ENCODE measurements at regions not wholly inside any gene's neighbourhood (a gene's known extent, or its start where the extent isn't known, plus 50 kb on each side); places are given as distances from the start of the nearest gene placed in this dataset.

DNA sequence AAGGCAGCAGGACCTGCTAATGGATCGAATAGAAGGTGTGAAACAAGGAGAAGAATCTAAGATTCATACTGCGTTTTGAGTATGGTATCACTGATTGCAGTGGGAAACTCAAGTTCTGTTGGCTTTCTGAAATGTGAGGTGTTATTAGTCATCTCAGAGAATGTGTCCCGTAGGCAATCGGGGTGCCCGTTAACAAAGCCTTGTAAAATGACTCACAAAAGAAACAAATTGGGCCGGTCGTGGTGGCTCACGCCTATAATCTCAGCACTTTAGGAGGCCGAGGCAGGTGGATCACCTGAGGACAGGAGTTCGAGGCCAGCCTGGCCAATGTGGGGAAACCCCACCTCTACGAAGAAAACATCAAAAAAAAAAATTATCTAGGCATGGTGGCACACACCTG, 118.2 kb upstream of the C7orf33 start:
- TF ChIP-seq CTCF (IDR thresholded peaks at IDR 0.05; ENCODE audit: extremely low read depth, insufficient read depth, missing control alignments): no peak
- in situ Hi-C loops (cut with MboI; ENCODE audit: low pct_unique_long_range_greater_than_20kb, low sequenced_read_pairs, unreplicated experiment): no loop called here
- DNase-seq (ENCODE audit: low spot score): no peak

GRCh38 chr7:148473703-148474480, 116.7 kb upstream of the C7orf33 start:
- no peak for DNase-seq (ENCODE audit: low spot score)
- no peak for TF ChIP-seq CTCF (IDR thresholded peaks at IDR 0.05; ENCODE audit: extremely low read depth, insufficient read depth, missing control alignments)
- in situ Hi-C loops (cut with MboI; ENCODE audit: low pct_unique_long_range_greater_than_20kb, low sequenced_read_pairs, unreplicated experiment): no loop called here

GRCh38 chr7:148474481-148475025, 116.0 kb upstream of the C7orf33 start:
- in situ Hi-C loops (cut with MboI; ENCODE audit: low pct_unique_long_range_greater_than_20kb, low sequenced_read_pairs, unreplicated experiment): no loop called here
- DNase-seq (ENCODE audit: low spot score): no peak
- no peak for TF ChIP-seq CTCF (IDR thresholded peaks at IDR 0.05; ENCODE audit: extremely low read depth, insufficient read depth, missing control alignments)

DNA sequence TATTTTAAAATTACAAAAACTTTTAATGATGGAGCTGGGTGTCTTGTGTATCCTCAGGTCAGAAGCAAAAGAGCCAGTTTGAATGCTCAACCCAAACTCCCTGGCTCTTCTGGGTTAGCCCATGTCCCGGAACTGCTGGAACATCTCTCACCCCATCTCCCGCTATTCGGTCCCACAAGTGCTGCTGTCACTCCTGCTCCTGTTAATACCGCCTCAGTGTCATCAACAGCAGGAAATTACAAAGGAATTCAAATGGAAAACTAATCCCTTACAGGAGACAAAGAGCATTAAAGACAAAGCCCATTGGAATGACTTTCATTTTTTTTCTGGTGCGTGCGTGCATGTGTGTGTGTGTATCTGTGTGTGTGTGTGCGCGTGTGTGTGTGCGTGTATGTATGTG, 112.0 kb upstream of the C7orf33 start:
- in situ Hi-C loops (cut with MboI; ENCODE audit: low pct_unique_long_range_greater_than_20kb, low sequenced_read_pairs, unreplicated experiment): no loop called here
- no peak for TF ChIP-seq CTCF (IDR thresholded peaks at IDR 0.05; ENCODE audit: extremely low read depth, insufficient read depth, missing control alignments)

DNA sequence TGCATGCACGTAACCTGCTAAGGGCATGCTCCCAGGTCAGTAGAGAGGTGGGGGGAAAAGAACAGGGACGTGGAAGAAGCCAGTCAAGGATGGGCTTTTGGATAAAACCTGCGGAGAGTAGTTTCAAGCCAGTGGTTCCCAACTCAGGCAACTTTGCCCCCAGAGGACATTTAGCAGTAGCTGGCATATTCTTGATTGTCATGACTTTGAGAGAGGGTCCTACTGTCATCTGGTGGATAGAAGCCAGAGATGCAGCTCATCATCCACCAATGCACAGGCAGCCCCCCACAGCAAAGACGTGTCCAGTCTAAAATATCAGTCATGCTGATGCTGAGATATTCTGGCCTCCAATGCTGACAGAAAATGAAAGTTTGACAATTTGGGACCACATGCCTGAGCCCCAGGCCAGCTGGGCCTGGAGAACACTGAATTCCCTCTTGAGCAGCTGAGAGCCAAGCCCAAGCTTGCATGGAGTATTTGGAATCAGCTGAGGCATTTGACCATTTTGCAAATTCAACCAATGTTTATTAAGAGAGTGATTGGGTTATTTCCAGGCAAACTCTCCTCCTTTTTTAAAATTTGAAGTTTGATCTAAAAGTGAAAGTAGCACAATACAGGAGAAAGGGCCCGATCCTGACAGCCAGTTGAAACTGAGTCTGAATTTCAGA, 110.0 kb upstream of the C7orf33 start:
- DNase-seq (ENCODE audit: low spot score): no peak
- TF ChIP-seq CTCF (IDR thresholded peaks at IDR 0.05; ENCODE audit: extremely low read depth, insufficient read depth, missing control alignments): no peak
- in situ Hi-C loops (cut with MboI; ENCODE audit: low pct_unique_long_range_greater_than_20kb, low sequenced_read_pairs, unreplicated experiment): no loop called here

More for the DNA sequence above, 112.0 kb upstream of the C7orf33 start:
- no peak for DNase-seq (ENCODE audit: low spot score)

DNA sequence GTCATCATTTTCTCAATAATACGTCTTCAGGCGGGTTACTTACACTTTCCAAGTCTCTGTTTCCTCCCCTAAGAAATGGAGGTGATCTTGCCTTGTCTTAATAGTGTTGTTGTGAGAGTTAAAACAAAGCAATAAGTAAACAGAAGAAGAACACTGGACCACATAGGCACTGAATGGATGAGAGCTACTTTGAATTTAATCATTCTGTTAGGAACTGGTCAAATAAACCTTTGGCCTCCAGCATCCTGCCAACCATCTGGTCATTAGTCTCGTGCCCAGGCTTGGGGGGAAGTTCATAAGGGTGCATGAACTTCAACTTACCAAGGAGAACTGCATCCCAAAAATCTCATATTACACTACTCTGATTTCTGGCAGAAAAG, 109.4 kb upstream of the C7orf33 start:
- TF ChIP-seq CTCF (IDR thresholded peaks at IDR 0.05; ENCODE audit: extremely low read depth, insufficient read depth, missing control alignments): no peak
- in situ Hi-C loops (cut with MboI; ENCODE audit: low pct_unique_long_range_greater_than_20kb, low sequenced_read_pairs, unreplicated experiment): no loop called here
- no peak for DNase-seq (ENCODE audit: low spot score)
